ENCODE measurements at regions not wholly inside any gene's neighbourhood (a gene's known extent, or its start where the extent isn't known, plus 50 kb on each side); places are given as distances from the start of the nearest gene placed in this dataset.

- H3K9me3 ChIP-seq: no peaks in the 10 kb centered on the region
- no peak for DNase-seq
- H3K36me3 ChIP-seq: no peaks in the 10 kb centered on the region
- H3K4me3 ChIP-seq (ENCODE audit: low read depth, low read length): no peak overlapping the region
- H3K27me3 ChIP-seq: no peaks in the 10 kb centered on the region
- TF ChIP-seq, protein P1, sequence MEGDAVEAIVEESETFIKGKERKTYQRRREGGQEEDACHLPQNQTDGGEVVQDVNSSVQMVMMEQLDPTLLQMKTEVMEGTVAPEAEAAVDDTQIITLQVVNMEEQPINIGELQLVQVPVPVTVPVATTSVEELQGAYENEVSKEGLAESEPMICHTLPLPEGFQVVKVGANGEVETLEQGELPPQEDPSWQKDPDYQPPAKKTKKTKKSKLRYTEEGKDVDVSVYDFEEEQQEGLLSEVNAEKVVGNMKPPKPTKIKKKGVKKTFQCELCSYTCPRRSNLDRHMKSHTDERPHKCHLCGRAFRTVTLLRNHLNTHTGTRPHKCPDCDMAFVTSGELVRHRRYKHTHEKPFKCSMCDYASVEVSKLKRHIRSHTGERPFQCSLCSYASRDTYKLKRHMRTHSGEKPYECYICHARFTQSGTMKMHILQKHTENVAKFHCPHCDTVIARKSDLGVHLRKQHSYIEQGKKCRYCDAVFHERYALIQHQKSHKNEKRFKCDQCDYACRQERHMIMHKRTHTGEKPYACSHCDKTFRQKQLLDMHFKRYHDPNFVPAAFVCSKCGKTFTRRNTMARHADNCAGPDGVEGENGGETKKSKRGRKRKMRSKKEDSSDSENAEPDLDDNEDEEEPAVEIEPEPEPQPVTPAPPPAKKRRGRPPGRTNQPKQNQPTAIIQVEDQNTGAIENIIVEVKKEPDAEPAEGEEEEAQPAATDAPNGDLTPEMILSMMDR (IDR thresholded peaks at IDR 0.05; ENCODE audit: low read depth, low read length): no peak
- no peaks in the 10 kb centered on the region for H3K4me1 ChIP-seq
These were observed 256.0 kb downstream of the AHR start for GRCh38 chr7:17554341-17555015.

- no peak overlapping the region for H3K4me3 ChIP-seq (ENCODE audit: low read depth, low read length)
- no peaks in the 10 kb centered on the region for H3K9me3 ChIP-seq
- TF ChIP-seq, protein P1 (IDR thresholded peaks at IDR 0.05; ENCODE audit: low read depth, low read length): no peak
- no peaks in the 10 kb centered on the region for H3K36me3 ChIP-seq
- H3K27me3 ChIP-seq: no peaks in the 10 kb centered on the region
- no peak for DNase-seq
- H3K4me1 ChIP-seq: no peaks in the 10 kb centered on the region
These were observed 257.9 kb downstream of the AHR start for GRCh38 chr7:17556247-17556956.

- TF ChIP-seq, protein P1 (IDR thresholded peaks at IDR 0.05; ENCODE audit: low read depth, low read length): no peak
- Histone ChIP-seq H3K27me3 (no peaks in the 10 kb centered on the region), H3K9me3 (no peaks in the 10 kb centered on the region), H3K4me3 (ENCODE audit: low read depth, low read length) (no peak overlapping the region), H3K36me3 (no peaks in the 10 kb centered on the region), H3K4me1 (no peaks in the 10 kb centered on the region)
- no peak for DNase-seq
These were observed 258.8 kb downstream of the AHR start for GRCh38 chr7:17557251-17557671.

DNA sequence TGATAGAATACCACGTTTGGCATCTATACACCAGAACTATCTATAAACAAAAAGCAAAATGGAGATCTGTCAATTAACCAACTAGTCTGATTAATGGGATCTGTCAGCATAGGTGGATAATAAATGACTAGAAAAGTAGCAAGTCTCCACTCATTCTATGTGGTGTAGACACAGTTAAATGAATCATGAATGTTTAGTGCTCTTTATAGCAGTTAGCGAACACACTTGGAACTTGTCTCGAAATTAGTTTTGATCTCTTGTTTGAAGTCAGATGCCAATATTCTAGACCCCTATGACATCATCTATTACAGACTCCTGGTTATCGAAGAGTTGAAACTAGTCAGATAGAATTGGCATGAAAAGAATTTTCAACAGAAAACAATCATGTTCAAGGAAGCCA, 259.7 kb downstream of the AHR start:
- no peak for DNase-seq
- TF ChIP-seq, protein P1 (IDR thresholded peaks at IDR 0.05; ENCODE audit: low read depth, low read length): no peak
- H3K9me3 ChIP-seq: no peaks in the 10 kb centered on the region
- no peaks in the 10 kb centered on the region for H3K27me3 ChIP-seq
- no peaks in the 10 kb centered on the region for H3K36me3 ChIP-seq
- H3K4me3 ChIP-seq (ENCODE audit: low read depth, low read length): no peak overlapping the region
- no peaks in the 10 kb centered on the region for H3K4me1 ChIP-seq

- H3K4me1 ChIP-seq: no peaks in the 10 kb centered on the region
- DNase-seq: no peak
- TF ChIP-seq, protein P1 (IDR thresholded peaks at IDR 0.05; ENCODE audit: low read depth, low read length): no peak
- no peaks in the 10 kb centered on the region for H3K36me3 ChIP-seq
- no peak overlapping the region for H3K4me3 ChIP-seq (ENCODE audit: low read depth, low read length)
- H3K9me3 ChIP-seq: no peaks in the 10 kb centered on the region
- H3K27me3 ChIP-seq: no peaks in the 10 kb centered on the region
These were observed 260.3 kb downstream of the AHR start for GRCh38 chr7:17558558-17559332.
